ENCODE measurements at regions not wholly inside any gene's neighbourhood (a gene's known extent, or its start where the extent isn't known, plus 50 kb on each side); places are given as distances from the start of the nearest gene placed in this dataset.

DNA sequence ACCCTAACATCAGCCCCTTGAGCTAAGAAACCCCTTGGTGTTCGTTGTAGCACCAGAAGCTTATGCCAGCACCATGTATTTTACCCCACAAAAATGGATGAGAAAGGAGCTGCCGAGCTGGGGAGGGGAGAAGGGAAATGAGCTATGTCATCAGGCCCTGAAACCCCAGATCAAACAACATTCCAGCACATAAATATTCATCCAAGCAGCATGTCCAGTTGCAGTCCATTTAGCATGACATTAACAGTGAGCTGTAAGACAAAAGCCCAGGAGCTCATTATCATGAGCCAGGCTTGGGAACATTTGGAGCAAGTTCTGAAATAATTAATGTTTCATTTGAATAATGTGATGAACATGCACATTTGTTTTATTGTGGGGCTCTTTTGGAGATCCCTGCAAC, 630.1 kb upstream of the TMEM132C start:
- Histone ChIP-seq H3K27ac (ENCODE audit: low read depth, low read length, poor library complexity, severe bottlenecking) (no peak overlapping the region), H3K9me3 (ENCODE audit: low read length) (no peaks in the 10 kb centered on the region), H2AFZ (ENCODE audit: low read length) (no peak overlapping the region), H3K36me3 (ENCODE audit: insufficient read depth, low read length) (no peaks in the 10 kb centered on the region), H3K79me2 (ENCODE audit: insufficient read depth, low read depth, low read length) (no peaks in the 10 kb centered on the region), H3K4me3 (ENCODE audit: low read depth, low read length, poor library complexity, severe bottlenecking) (no peak overlapping the region), H3K9me2 (ENCODE audit: insufficient read depth, low read length) (no peaks in the 10 kb centered on the region), H3K4me2 (ENCODE audit: low read length) (no peak overlapping the region), H4K20me1 (ENCODE audit: insufficient read depth, low read length) (no peaks in the 10 kb centered on the region), H3K4me1 (ENCODE audit: insufficient read depth, low read length, poor library complexity, severe bottlenecking) (no peaks in the 10 kb centered on the region)
- ChIA-PET CTCF (ENCODE audit: unreplicated experiment) (no interaction called here), POLR2A (interaction anchor here (0.6 kb wide), 1 partner anchor 37 kb away, joined by 3 read pairs; no protein-coding TSS in a partner anchor)
- intact Hi-C loops (cut with micrococcal nuclease; ENCODE audit: unreplicated experiment): no loop called here
- no peak for DNase-seq (ENCODE audit: low spot score)
- BruUV-seq (replicated peaks): no TSS peak
- TF ChIP-seq EZH2phosphoT487 (IDR thresholded peaks at IDR 0.05; ENCODE audit: borderline replicate concordance, low read depth, low read length): no peak
- TF ChIP-seq, protein P1, sequence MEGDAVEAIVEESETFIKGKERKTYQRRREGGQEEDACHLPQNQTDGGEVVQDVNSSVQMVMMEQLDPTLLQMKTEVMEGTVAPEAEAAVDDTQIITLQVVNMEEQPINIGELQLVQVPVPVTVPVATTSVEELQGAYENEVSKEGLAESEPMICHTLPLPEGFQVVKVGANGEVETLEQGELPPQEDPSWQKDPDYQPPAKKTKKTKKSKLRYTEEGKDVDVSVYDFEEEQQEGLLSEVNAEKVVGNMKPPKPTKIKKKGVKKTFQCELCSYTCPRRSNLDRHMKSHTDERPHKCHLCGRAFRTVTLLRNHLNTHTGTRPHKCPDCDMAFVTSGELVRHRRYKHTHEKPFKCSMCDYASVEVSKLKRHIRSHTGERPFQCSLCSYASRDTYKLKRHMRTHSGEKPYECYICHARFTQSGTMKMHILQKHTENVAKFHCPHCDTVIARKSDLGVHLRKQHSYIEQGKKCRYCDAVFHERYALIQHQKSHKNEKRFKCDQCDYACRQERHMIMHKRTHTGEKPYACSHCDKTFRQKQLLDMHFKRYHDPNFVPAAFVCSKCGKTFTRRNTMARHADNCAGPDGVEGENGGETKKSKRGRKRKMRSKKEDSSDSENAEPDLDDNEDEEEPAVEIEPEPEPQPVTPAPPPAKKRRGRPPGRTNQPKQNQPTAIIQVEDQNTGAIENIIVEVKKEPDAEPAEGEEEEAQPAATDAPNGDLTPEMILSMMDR (conservative IDR thresholded peaks at IDR 0.05; ENCODE audit: low read length): no peak

DNA sequence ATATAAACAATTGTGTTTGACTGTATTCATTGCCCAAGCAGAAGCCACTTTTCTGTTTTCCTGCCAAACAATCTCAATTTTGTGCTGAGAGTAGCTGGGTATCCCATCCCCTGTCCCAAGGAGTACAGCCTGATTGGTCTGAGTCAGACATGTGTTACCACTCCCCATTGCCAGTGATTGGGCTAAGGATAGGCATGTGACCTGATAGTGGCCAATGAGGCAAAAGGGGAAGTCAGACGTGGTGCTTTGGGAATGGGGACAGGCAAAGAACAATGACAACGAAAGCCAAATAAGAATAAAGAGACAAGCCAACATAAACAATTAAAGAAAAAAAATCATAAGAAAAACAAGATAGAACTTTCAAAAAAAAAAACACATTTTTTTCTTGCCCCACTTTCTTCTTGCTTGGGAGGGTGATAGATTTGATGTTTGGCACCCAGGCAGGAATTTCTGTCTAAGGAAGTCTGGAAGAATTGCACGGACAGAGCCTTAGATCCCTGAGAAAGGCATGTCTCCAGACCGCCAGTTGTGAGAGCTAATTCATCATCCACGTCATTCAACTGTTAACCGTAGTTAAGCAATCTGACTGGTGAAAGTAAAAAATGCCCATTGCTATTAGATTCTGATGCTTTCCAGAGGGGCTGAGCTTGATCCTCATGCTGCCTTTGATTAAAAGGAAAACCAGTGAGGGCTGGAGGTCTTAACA, 626.6 kb upstream of the TMEM132C start:
- Histone ChIP-seq H3K4me2 (ENCODE audit: low read length) (no peak overlapping the region), H3K27ac (ENCODE audit: low read depth, low read length, poor library complexity, severe bottlenecking) (no peak overlapping the region), H4K20me1 (ENCODE audit: insufficient read depth, low read length) (no peaks in the 10 kb centered on the region), H3K36me3 (ENCODE audit: insufficient read depth, low read length) (no peaks in the 10 kb centered on the region), H3K4me3 (ENCODE audit: low read depth, low read length, poor library complexity, severe bottlenecking) (no peak overlapping the region), H3K9me3 (ENCODE audit: low read length) (no peaks in the 10 kb centered on the region), H3K79me2 (ENCODE audit: insufficient read depth, low read depth, low read length) (no peaks in the 10 kb centered on the region), H3K9me2 (ENCODE audit: insufficient read depth, low read length) (no peaks in the 10 kb centered on the region), H3K4me1 (ENCODE audit: insufficient read depth, low read length, poor library complexity, severe bottlenecking) (no peaks in the 10 kb centered on the region), H2AFZ (ENCODE audit: low read length) (no peak overlapping the region)
- ChIA-PET CTCF (ENCODE audit: unreplicated experiment) (no interaction called here), POLR2A (no interaction called here)
- intact Hi-C loops (cut with micrococcal nuclease; ENCODE audit: unreplicated experiment): no loop called here
- TF ChIP-seq, protein P1 (conservative IDR thresholded peaks at IDR 0.05; ENCODE audit: low read length): no peak
- no peak for TF ChIP-seq EZH2phosphoT487 (IDR thresholded peaks at IDR 0.05; ENCODE audit: borderline replicate concordance, low read depth, low read length)
- DNase-seq (ENCODE audit: low spot score): no peak
- BruUV-seq (replicated peaks): no TSS peak

DNA sequence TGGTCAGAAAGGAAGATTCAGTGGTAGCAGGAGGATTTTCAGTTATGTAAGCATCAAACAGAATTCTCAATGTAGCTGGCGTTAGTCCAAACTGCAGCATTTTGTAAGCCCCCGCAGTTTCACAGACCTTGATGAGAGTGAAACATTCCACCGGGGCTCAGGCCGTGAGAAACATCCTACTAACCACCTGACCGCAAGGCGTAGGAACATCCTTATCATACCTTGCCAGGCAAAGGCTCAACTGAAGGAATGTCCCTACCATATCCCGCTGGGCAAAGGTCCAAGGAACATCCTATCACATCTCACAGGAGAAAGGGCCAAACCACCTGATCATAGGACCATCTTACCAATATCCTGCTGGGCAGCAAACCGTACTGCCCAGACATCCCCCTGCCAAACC, 624.8 kb upstream of the TMEM132C start:
- POLR2A ChIA-PET: no interaction called here
- BruUV-seq (replicated peaks): no TSS peak
- TF ChIP-seq EZH2phosphoT487 (IDR thresholded peaks at IDR 0.05; ENCODE audit: borderline replicate concordance, low read depth, low read length): no peak
- TF ChIP-seq, protein P1 (conservative IDR thresholded peaks at IDR 0.05; ENCODE audit: low read length): no peak
- Histone ChIP-seq H3K9me2 (ENCODE audit: insufficient read depth, low read length) (no peaks in the 10 kb centered on the region), H3K4me2 (ENCODE audit: low read length) (no peak overlapping the region), H4K20me1 (ENCODE audit: insufficient read depth, low read length) (no peaks in the 10 kb centered on the region), H3K36me3 (ENCODE audit: insufficient read depth, low read length) (no peaks in the 10 kb centered on the region), H3K79me2 (ENCODE audit: insufficient read depth, low read depth, low read length) (no peaks in the 10 kb centered on the region), H3K4me1 (ENCODE audit: insufficient read depth, low read length, poor library complexity, severe bottlenecking) (no peaks in the 10 kb centered on the region), H3K4me3 (ENCODE audit: low read depth, low read length, poor library complexity, severe bottlenecking) (no peak overlapping the region), H3K9me3 (ENCODE audit: low read length) (no peaks in the 10 kb centered on the region), H3K27ac (ENCODE audit: low read depth, low read length, poor library complexity, severe bottlenecking) (no peak overlapping the region), H2AFZ (ENCODE audit: low read length) (no peak overlapping the region)
- intact Hi-C loops (cut with micrococcal nuclease; ENCODE audit: unreplicated experiment): no loop called here
- no peak for DNase-seq (ENCODE audit: low spot score)
- CTCF ChIA-PET (ENCODE audit: unreplicated experiment): no interaction called here
